PFSK-1 (cell line): ENCODE measurements at regions not wholly inside any gene's neighbourhood (a gene's known extent, or its start where the extent isn't known, plus 50 kb on each side); places are given as distances from the start of the nearest gene placed in this dataset.

Experiments used
- FOXP2 ChIP-seq: optimal IDR thresholded peaks from 2 replicates; pipeline ENCODE3; 2011; ENCODE audit warnings: borderline replicate concordance, control low read depth, inconsistent platforms; ENCODE audit not compliant: insufficient read depth; ENCODE audit errors: extremely low read length, extremely low read depth
- POLR2AphosphoS5 ChIP-seq: IDR thresholded peaks from 2 replicates; pipeline ENCODE4 v1.6.1; 2012; ENCODE audit warnings: low read depth, mild to moderate bottlenecking, control low read depth, low read length, moderate library complexity
- SIN3A ChIP-seq: IDR thresholded peaks from 2 replicates; pipeline ENCODE4 v1.6.1; 2012; ENCODE audit warnings: mild to moderate bottlenecking, low read length, moderate library complexity, borderline replicate concordance; ENCODE audit not compliant: insufficient read depth
- TAF1 ChIP-seq: IDR thresholded peaks from 2 replicates; pipeline ENCODE4 v1.6.1; 2012; ENCODE audit warnings: low read length, control low read depth, borderline replicate concordance; ENCODE audit not compliant: insufficient read depth
- TF ChIP-seq, protein P1 (sequence below), 2 experiments: IDR thresholded peaks; 2 replicates each; pipeline versions ENCODE4 v1.6.1 to v1.8.0; 2011 to 2012; ENCODE audit warnings: low read depth in 2 of 2, low read length in 2 of 2, control low read depth in 1 of 2, inconsistent platforms in 1 of 2, mild to moderate bottlenecking in 1 of 2, moderate library complexity in 1 of 2; ENCODE audit not compliant: insufficient read depth in 1 of 2

DNA sequence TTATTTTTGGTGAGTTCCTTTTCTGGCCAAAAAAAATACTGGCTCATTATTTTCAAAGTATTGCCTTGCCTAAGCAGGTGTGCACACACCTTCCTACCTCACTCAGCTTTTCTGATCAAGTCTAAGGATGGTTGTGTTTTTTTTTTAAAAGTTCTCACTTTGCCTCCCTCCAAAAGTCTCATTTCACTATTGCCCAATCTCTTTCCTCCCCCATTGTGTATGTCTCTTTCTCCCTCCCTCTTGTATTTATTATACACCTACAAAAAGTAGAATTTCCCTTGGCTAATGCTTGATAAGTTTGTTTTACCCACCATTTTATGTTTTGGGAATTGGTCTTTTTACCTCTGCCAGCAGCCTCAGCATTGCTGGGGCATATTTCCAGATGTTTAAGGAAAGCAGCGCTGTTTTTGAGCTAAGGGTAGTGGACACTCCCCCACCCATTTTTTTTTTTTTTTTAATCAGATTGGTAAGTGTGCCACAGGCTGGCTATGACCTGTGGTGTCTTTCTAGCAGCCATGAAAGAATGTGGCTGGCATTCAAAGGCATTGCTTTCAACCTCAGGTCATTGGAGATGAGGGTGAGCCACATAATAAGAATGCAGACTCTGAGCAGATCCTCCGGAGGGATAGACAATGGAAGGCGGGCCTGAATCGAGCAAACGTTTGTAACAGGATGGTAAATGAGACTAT, 668.6 kb downstream of the UTRN start:
- TF ChIP-seq, protein P1, sequence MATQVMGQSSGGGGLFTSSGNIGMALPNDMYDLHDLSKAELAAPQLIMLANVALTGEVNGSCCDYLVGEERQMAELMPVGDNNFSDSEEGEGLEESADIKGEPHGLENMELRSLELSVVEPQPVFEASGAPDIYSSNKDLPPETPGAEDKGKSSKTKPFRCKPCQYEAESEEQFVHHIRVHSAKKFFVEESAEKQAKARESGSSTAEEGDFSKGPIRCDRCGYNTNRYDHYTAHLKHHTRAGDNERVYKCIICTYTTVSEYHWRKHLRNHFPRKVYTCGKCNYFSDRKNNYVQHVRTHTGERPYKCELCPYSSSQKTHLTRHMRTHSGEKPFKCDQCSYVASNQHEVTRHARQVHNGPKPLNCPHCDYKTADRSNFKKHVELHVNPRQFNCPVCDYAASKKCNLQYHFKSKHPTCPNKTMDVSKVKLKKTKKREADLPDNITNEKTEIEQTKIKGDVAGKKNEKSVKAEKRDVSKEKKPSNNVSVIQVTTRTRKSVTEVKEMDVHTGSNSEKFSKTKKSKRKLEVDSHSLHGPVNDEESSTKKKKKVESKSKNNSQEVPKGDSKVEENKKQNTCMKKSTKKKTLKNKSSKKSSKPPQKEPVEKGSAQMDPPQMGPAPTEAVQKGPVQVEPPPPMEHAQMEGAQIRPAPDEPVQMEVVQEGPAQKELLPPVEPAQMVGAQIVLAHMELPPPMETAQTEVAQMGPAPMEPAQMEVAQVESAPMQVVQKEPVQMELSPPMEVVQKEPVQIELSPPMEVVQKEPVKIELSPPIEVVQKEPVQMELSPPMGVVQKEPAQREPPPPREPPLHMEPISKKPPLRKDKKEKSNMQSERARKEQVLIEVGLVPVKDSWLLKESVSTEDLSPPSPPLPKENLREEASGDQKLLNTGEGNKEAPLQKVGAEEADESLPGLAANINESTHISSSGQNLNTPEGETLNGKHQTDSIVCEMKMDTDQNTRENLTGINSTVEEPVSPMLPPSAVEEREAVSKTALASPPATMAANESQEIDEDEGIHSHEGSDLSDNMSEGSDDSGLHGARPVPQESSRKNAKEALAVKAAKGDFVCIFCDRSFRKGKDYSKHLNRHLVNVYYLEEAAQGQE (IDR thresholded peaks at IDR 0.05; ENCODE audit: insufficient read depth in 1 of 2, low read depth in 2 of 2, low read length in 2 of 2), result no peak
- TF ChIP-seq FOXP2 (no peak), SIN3A (no peak), TAF1 (no peak), POLR2AphosphoS5 (no peak)

DNA sequence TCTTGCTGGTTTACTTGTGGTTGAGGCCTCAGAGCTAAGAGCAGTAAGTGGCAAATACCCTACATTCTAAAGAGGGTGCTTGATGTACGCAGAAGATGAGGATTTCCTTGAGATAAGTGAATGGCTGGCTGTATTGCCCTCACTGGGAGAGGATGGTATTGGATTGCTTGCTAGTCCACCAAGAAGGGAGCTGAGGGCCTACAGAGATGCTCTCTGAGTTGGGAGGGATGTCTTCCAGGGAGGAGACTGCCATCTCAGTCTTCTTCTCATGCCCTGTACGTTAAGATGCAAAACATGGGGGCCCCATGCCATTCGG, 669.1 kb downstream of the UTRN start:
- TF ChIP-seq, protein P1 (IDR thresholded peaks at IDR 0.05; ENCODE audit: insufficient read depth in 1 of 2, low read depth in 2 of 2, low read length in 2 of 2), result no peak
- TF ChIP-seq TAF1, result no peak
- no peak for TF ChIP-seq POLR2AphosphoS5
- no peak for TF ChIP-seq SIN3A
- TF ChIP-seq FOXP2, result no peak

DNA sequence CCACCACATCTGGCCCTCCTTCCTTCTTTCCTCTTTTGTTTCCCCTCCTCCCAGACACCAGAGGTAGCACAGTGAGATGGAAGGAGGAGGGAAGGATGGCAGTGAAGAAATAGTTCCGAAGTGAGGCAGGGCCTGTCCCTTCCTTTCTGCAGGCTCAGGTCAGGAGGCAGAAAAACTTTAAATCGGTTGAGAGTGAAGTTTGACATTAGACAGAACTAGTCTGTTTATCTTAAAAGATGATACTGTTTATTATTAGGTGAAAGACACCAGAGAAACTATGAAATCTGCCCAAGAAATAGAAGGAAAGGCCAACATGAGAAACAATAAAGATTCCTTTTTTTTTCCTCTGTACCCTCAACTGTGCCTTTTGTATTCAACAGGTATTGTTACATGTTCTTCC, 670.3 kb downstream of the UTRN start:
- TF ChIP-seq SIN3A, result no peak
- TF ChIP-seq POLR2AphosphoS5, result no peak
- no peak for TF ChIP-seq FOXP2
- TF ChIP-seq, protein P1 (IDR thresholded peaks at IDR 0.05; ENCODE audit: insufficient read depth in 1 of 2, low read depth in 2 of 2, low read length in 2 of 2), result no peak

DNA sequence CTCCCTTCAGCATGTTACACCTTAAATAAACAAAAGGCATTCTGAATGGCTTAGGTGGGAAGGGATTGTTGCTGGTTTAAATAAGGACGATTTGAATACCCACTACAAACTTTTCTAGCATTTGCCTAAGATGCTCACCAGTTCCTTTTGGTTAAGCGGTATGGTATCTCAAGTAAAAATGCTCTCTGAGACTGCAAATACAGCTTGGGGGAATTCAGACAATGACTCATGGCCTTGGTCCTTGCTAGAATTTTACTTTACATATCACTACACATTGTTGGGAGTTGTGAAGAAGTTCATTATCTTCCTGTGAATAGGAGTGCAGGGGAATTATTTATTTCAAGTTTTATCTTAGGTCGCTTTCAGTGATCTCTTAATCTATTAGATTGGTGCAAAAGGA, 670.7 kb downstream of the UTRN start:
- no peak for TF ChIP-seq FOXP2
- no peak for TF ChIP-seq SIN3A
- TF ChIP-seq, protein P1 (IDR thresholded peaks at IDR 0.05; ENCODE audit: insufficient read depth in 1 of 2, low read depth in 2 of 2, low read length in 2 of 2), result no peak
- TF ChIP-seq TAF1, result no peak
- no peak for TF ChIP-seq POLR2AphosphoS5
